SK-N-SH (cell line): ENCODE measurements at regions not wholly inside any gene's neighbourhood (a gene's known extent, or its start where the extent isn't known, plus 50 kb on each side); places are given as distances from the start of the nearest gene placed in this dataset.
A peak's percentile ranks its signal among the peaks of the same experiment; 100 is the strongest.

Source experiments
- CTCF ChIA-PET: fragments of 300-600, 350-600 bp; formaldehyde crosslinking; extraction: SDS; loops from one replicate; lab custom pipeline; 2021; lab: Yijun Ruan, JAX
- POLR2A ChIA-PET: fragments of 350-600 bp; sonication (Branson Sonifier 250); formaldehyde crosslinking; extraction: SDS; loops from one replicate; lab custom pipeline; 2020; ENCODE audit warnings: antibody characterized with exemption, inconsistent platforms; lab: Yijun Ruan, JAX
- DNase-seq: peaks from one replicate; pipeline ENCODE4 v3.0.0; 2012
- H2AFZ ChIP-seq: fragments of 200-600 bp; sonication (generic); 2 replicates; pipeline ENCODE4 v1.8.1; 2016; ENCODE audit warnings: antibody characterized with exemption, mild to moderate bottlenecking, low read depth
- H3F3A ChIP-seq: fragments of 200-600 bp; sonication (generic); replicated peaks from 2 replicates; pipeline ENCODE3; 2016; ENCODE audit warnings: antibody characterized with exemption, mild to moderate bottlenecking; ENCODE audit not compliant: insufficient read depth
- H3K27ac ChIP-seq, 2 experiments: fragments of 200-500 bp in 1 of 2; fragments of 200-600 bp in 1 of 2; sonication (Bioruptor generic) in 1 of 2; sonication (generic), shearing (Covaris generic) in 1 of 2; 2 replicates each; pipeline versions ENCODE4 v1.5.1 to v1.6.1; 2014 to 2016; ENCODE audit warnings: low read depth in 2 of 2, inconsistent platforms in 1 of 2, low read length in 1 of 2, mild to moderate bottlenecking in 1 of 2, mixed read lengths in 1 of 2
- H3K27me3 ChIP-seq: fragments of 200-600 bp; sonication (generic), shearing (Covaris generic); 2 replicates; pipeline ENCODE4 v1.6.1; 2016; ENCODE audit warnings: mixed run types; ENCODE audit not compliant: insufficient read depth
- H3K36me3 ChIP-seq, 2 experiments: fragments of 200-500 bp in 1 of 2; fragments of 200-600 bp in 1 of 2; sonication (Bioruptor generic) in 1 of 2; sonication (generic) in 1 of 2; replicated peaks in 1 of 2; 2 replicates each; pipeline versions ENCODE3 to v1.5.1; 2014 to 2016; ENCODE audit warnings: low read length in 1 of 2, mild to moderate bottlenecking in 1 of 2; ENCODE audit not compliant: insufficient read depth in 2 of 2, control insufficient read depth in 1 of 2
- H3K4me1 ChIP-seq, 2 experiments: fragments of 200-500 bp in 1 of 2; fragments of 200-600 bp in 1 of 2; sonication (Bioruptor generic) in 1 of 2; sonication (generic), shearing (Covaris generic) in 1 of 2; 2 replicates each; pipeline versions ENCODE4 v1.5.1 to v1.6.1; 2014 to 2016; ENCODE audit warnings: low read depth in 1 of 2, low read length in 1 of 2, mixed run types in 1 of 2; ENCODE audit not compliant: insufficient read depth in 2 of 2, control insufficient read depth in 1 of 2
- H3K4me2 ChIP-seq: fragments of 200-600 bp; sonication (generic), shearing (Covaris generic); 2 replicates; pipeline ENCODE4 v1.6.1; 2017; ENCODE audit warnings: mixed run types
- H3K4me3 ChIP-seq, 2 experiments: fragments of 200-500 bp in 1 of 2; fragments of 200-600 bp in 1 of 2; sonication (Bioruptor generic) in 1 of 2; sonication (generic), shearing (Covaris generic) in 1 of 2; 2 replicates each; pipeline versions ENCODE4 v1.5.1 to v1.8.1; 2014 to 2016; ENCODE audit warnings: low read depth in 2 of 2, inconsistent platforms in 1 of 2, low read length in 1 of 2, mild to moderate bottlenecking in 1 of 2, mixed read lengths in 1 of 2, moderate library complexity in 1 of 2
- H3K79me2 ChIP-seq: fragments of 200-600 bp; sonication (generic); 2 replicates; pipeline ENCODE4 v1.8.1; 2017; ENCODE audit warnings: mild to moderate bottlenecking; ENCODE audit not compliant: insufficient read depth
- H3K9ac ChIP-seq: fragments of 200-600 bp; sonication (generic); 2 replicates; pipeline ENCODE4 v1.6.1; 2017; ENCODE audit warnings: mixed run types
- H3K9me2 ChIP-seq: fragments of 200-600 bp; sonication (generic); 2 replicates; pipeline ENCODE4 v1.6.1; 2017; ENCODE audit warnings: mixed run types
- H3K9me3 ChIP-seq: fragments of 200-600 bp; sonication (generic); 2 replicates; pipeline ENCODE4 v1.6.1; 2017; ENCODE audit warnings: mixed run types, mild to moderate bottlenecking, moderate library complexity
- H4K20me1 ChIP-seq: fragments of 200-600 bp; sonication (generic); 2 replicates; pipeline ENCODE4 v1.6.1; 2017; ENCODE audit warnings: mild to moderate bottlenecking, mixed run types; ENCODE audit not compliant: insufficient read depth
- CHD2 ChIP-seq: fragments of 150-350 bp; IDR thresholded peaks from 2 replicates; pipeline ENCODE4 v1.6.1; 2018; ENCODE audit warnings: low read length; ENCODE audit not compliant: partially characterized antibody
- EP300 ChIP-seq, 2 experiments: IDR thresholded peaks; 2 replicates each; pipeline versions ENCODE4 v1.4.0 to v1.6.1; 2012; ENCODE audit warnings: borderline replicate concordance in 1 of 2, low read depth in 1 of 2, low read length in 1 of 2
- MEF2A ChIP-seq: IDR thresholded peaks from 2 replicates; pipeline ENCODE4 v1.4.0; 2012; ENCODE audit warnings: low read depth, borderline replicate concordance
- POLR2AphosphoS5 ChIP-seq: IDR thresholded peaks from 2 replicates; pipeline ENCODE4 v1.6.1; 2012; ENCODE audit warnings: low read depth, low read length
- SIN3A ChIP-seq: IDR thresholded peaks from 2 replicates; pipeline ENCODE4 v1.6.1; 2012; ENCODE audit warnings: low read depth, mild to moderate bottlenecking, low read length, moderate library complexity, borderline replicate concordance
- SMC3 ChIP-seq: IDR thresholded peaks from 2 replicates; pipeline ENCODE4 v1.6.1; 2012; ENCODE audit warnings: low read depth, low read length, improper control_type of control experiment
- TAF1 ChIP-seq: IDR thresholded peaks from 2 replicates; pipeline ENCODE4 v1.6.1; 2012; ENCODE audit warnings: low read depth, mild to moderate bottlenecking, low read length, moderate library complexity, borderline replicate concordance
- TCF12 ChIP-seq: IDR thresholded peaks from 2 replicates; pipeline ENCODE4 v1.4.0; 2012
- USF1 ChIP-seq: IDR thresholded peaks from 2 replicates; pipeline ENCODE4 v1.4.0; 2012; ENCODE audit warnings: low read depth, borderline replicate concordance
- YY1 ChIP-seq: IDR thresholded peaks from 2 replicates; pipeline ENCODE4 v1.4.0; 2012; ENCODE audit warnings: low read depth, mild to moderate bottlenecking
- WGBS: methylation state at CpG from one replicate; pipeline ENCODE4 v1.1.6; 2017; ENCODE audit warnings: low lambda C conversion rate; 5-methylcytosine and 5-hydroxymethylcytosine counted together
- TF ChIP-seq, protein P1 (sequence below): fragments of 150-350 bp; IDR thresholded peaks from 2 replicates; pipeline ENCODE4 v1.6.1; 2017; ENCODE audit warnings: antibody characterized with exemption, low read length, low read depth, borderline replicate concordance
- TF ChIP-seq, protein P2 (sequence below): IDR thresholded peaks from 2 replicates; pipeline ENCODE4 v1.4.0; 2012; ENCODE audit warnings: low read depth

- TF ChIP-seq MEF2A, result no peak
Measured at GRCh38 chr1:198440842-198441241, 99.6 kb downstream of the ATP6V1G3 start (continued).

GRCh38 chr1:198437332-198437731 lies 103.1 kb downstream of the ATP6V1G3 start:
- ChIA-PET POLR2A (no interaction called here), CTCF (no interaction called here)
- Histone ChIP-seq H3K27me3 (no peaks in the 10 kb centered on the region), H3K27ac (no peak overlapping the region), H3K79me2 (no peaks in the 10 kb centered on the region), H3K4me1 (no peaks in the 10 kb centered on the region), H3K4me3 (no peak overlapping the region), H3F3A (no peaks in the 10 kb centered on the region), H3K36me3 (peaks cover 0 to 4% of the 10 kb centered on the region in 2 experiments), H3K9me3 (no peaks in the 10 kb centered on the region), H3K4me2 (no peak overlapping the region), H3K9ac (no peak overlapping the region), H4K20me1 (no peaks in the 10 kb centered on the region), H2AFZ (peak overlapping the region; percentile 10; the same call in 1 of the 2 replicates), H3K9me2 (no peaks in the 10 kb centered on the region)
- 71% methylated on average over 2 of the region's 2 CpGs for WGBS
- DNase-seq, result no peak
- TF ChIP-seq SMC3 (no peak), MEF2A (no peak), SIN3A (no peak), USF1 (no peak), YY1 (no peak), EP300 (IDR thresholded peaks at IDR 0.05; ENCODE audit: borderline replicate concordance in 1 of 2, low read depth in 1 of 2, low read length in 1 of 2) (no peak), CHD2 (no peak)
- TF ChIP-seq, protein P1, sequence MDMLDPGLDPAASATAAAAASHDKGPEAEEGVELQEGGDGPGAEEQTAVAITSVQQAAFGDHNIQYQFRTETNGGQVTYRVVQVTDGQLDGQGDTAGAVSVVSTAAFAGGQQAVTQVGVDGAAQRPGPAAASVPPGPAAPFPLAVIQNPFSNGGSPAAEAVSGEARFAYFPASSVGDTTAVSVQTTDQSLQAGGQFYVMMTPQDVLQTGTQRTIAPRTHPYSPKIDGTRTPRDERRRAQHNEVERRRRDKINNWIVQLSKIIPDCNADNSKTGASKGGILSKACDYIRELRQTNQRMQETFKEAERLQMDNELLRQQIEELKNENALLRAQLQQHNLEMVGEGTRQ, result no peak
- TF ChIP-seq, protein P2, sequence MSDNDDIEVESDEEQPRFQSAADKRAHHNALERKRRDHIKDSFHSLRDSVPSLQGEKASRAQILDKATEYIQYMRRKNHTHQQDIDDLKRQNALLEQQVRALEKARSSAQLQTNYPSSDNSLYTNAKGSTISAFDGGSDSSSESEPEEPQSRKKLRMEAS, result no peak

GRCh38 chr1:198436276-198436675 lies 104.2 kb downstream of the ATP6V1G3 start:
- Histone ChIP-seq H3K9ac (no peak overlapping the region), H3K4me2 (no peak overlapping the region), H3K36me3 (peaks cover 0 to 4% of the 10 kb centered on the region in 2 experiments), H3K9me2 (no peaks in the 10 kb centered on the region), H3K4me1 (no peaks in the 10 kb centered on the region), H3K4me3 (no peak overlapping the region), H3K27ac (no peak overlapping the region), H3K79me2 (no peaks in the 10 kb centered on the region), H4K20me1 (no peaks in the 10 kb centered on the region), H3K27me3 (no peaks in the 10 kb centered on the region), H3K9me3 (no peaks in the 10 kb centered on the region), H3F3A (no peaks in the 10 kb centered on the region), H2AFZ (no peak overlapping the region)
- POLR2A ChIA-PET, result no interaction called here
- CTCF ChIA-PET, result no interaction called here
- TF ChIP-seq SMC3 (no peak), TAF1 (no peak), POLR2AphosphoS5 (no peak), TCF12 (no peak)
- no peak for DNase-seq
